GM06990 (cell line): ENCODE measurements at regions not wholly inside any gene's neighbourhood (a gene's known extent, or its start where the extent isn't known, plus 50 kb on each side); places are given as distances from the start of the nearest gene placed in this dataset.

Experiments used
- DNase-seq: peaks from one replicate; pipeline ENCODE4 v3.0.0-alpha.2; 2011; ENCODE audit not compliant: insufficient read length; ENCODE audit errors: extremely low read depth
- H3K27me3 ChIP-seq: replicated peaks from 2 replicates; pipeline ENCODE4 v1.6.0; 2011; ENCODE audit warnings: low read length; ENCODE audit not compliant: control insufficient read depth, insufficient read depth
- H3K36me3 ChIP-seq: 2 replicates; pipeline ENCODE4 v1.5.1; 2011; ENCODE audit warnings: low read length; ENCODE audit not compliant: control insufficient read depth, insufficient read depth
- H3K4me3 ChIP-seq: replicated peaks from 2 replicates; pipeline ENCODE4 v1.5.1; 2011; ENCODE audit warnings: low read depth, mild to moderate bottlenecking, control low read depth, low read length
- TF ChIP-seq, protein P1 (sequence below): IDR thresholded peaks from 2 replicates; pipeline ENCODE4 v1.5.1; 2011; ENCODE audit warnings: low read length, control low read depth, mild to moderate bottlenecking, inconsistent platforms; ENCODE audit not compliant: insufficient read depth, poor library complexity, severe bottlenecking

- DNase-seq = no peak
- no peaks in the 10 kb centered on the region for H3K36me3 ChIP-seq
- TF ChIP-seq, protein P1, sequence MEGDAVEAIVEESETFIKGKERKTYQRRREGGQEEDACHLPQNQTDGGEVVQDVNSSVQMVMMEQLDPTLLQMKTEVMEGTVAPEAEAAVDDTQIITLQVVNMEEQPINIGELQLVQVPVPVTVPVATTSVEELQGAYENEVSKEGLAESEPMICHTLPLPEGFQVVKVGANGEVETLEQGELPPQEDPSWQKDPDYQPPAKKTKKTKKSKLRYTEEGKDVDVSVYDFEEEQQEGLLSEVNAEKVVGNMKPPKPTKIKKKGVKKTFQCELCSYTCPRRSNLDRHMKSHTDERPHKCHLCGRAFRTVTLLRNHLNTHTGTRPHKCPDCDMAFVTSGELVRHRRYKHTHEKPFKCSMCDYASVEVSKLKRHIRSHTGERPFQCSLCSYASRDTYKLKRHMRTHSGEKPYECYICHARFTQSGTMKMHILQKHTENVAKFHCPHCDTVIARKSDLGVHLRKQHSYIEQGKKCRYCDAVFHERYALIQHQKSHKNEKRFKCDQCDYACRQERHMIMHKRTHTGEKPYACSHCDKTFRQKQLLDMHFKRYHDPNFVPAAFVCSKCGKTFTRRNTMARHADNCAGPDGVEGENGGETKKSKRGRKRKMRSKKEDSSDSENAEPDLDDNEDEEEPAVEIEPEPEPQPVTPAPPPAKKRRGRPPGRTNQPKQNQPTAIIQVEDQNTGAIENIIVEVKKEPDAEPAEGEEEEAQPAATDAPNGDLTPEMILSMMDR = no peak
- no peak overlapping the region for H3K4me3 ChIP-seq
- H3K27me3 ChIP-seq = no peaks in the 10 kb centered on the region
Measured at GRCh38 chr6:14848019-14848418, 397.9 kb upstream of the JARID2 start.

DNA sequence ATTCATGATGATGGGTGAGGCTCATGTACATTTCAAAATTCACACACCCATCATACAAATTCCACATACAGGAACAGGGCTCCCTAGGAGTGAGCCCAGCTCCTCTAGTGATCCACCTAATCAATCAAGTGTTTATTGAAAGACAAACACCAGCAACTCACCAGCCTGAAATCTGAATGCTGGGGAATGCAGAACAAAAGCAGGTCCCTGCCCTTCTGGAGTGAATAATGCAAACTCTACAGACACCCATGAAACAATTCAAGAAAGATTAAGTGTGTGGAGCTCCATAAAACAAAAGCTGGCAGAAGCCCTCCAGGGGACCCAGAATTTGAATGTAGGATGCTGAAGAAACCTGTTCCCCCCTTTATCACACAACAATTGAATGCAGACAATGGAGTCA is 396.7 kb upstream of the JARID2 start:
- Histone ChIP-seq H3K36me3 (no peaks in the 10 kb centered on the region), H3K4me3 (no peak overlapping the region), H3K27me3 (no peaks in the 10 kb centered on the region)
- DNase-seq = no peak
- TF ChIP-seq, protein P1 = no peak

- no peaks in the 10 kb centered on the region for H3K36me3 ChIP-seq
- H3K27me3 ChIP-seq = no peaks in the 10 kb centered on the region
- H3K4me3 ChIP-seq = no peak overlapping the region
- no peak for DNase-seq
- TF ChIP-seq, protein P1 = no peak
Measured at GRCh38 chr6:14851281-14851680, 394.6 kb upstream of the JARID2 start.

DNA sequence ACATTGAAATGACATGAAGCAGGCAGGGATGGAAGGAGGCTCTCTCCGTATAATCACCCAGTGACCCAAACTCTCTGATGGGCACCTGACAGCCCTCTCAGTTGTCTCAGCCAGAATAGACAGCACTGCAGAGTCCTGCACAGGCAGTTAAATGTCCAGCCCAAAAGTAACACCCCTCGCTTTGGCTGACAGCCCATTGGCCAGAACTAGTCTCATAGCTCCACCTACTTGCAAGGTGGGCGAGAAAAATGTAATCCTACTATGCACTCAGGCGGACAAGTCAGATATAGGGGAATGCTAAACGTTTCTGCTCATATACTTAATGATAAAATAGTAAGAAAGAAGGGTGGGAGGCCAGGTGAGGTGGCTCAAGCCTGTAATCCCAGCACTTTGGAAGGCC is 393.5 kb upstream of the JARID2 start:
- DNase-seq = no peak
- TF ChIP-seq, protein P1 = no peak
- H3K27me3 ChIP-seq = no peaks in the 10 kb centered on the region
- no peak overlapping the region for H3K4me3 ChIP-seq
- H3K36me3 ChIP-seq = no peaks in the 10 kb centered on the region

DNA sequence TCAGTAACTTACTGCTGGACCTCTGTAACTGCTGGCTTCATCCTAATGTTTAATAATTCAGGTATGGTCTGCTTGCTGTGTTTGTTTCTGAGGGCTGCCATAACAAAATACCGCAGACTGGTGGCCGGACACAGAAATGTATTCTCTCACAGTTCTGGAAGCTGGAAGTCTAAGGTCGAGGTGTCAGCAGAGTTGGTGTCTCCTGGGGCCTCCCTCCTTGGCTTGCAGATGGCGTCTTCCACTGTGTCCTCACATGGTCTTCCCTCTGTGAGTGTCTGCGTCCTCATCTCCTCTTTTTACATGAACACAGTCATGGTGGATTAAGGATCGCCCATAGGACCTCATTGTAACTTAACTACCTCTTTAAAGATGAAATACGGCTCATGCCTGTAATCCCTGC is 389.7 kb upstream of the JARID2 start:
- H3K36me3 ChIP-seq = no peaks in the 10 kb centered on the region
- no peak overlapping the region for H3K4me3 ChIP-seq
- DNase-seq = no peak
- no peaks in the 10 kb centered on the region for H3K27me3 ChIP-seq
- TF ChIP-seq, protein P1 = no peak

DNA sequence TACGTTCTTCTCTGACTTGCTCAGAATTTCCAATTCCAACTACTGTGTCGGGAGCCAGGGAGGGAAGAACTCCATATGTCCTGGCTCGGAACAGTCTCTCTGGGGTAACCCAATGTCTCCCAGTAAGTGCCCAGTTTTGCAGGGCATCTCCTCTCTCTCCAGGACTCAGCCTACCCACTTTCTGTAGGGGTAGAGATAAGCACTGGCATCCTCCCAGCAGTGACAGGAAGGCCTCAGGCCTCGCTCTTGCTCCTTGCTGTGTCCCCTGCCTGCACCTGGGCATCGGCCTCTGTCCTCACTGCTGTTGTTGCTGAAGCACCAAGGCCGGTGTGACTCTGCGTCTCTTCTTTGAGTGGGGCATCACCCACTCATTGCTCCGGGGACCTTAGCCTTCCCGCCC is 388.9 kb upstream of the JARID2 start:
- no peak overlapping the region for H3K4me3 ChIP-seq
- H3K36me3 ChIP-seq = no peaks in the 10 kb centered on the region
- no peak for DNase-seq
- H3K27me3 ChIP-seq = no peaks in the 10 kb centered on the region
- TF ChIP-seq, protein P1 = no peak
